ENCODE measurements at regions not wholly inside any gene's neighbourhood (a gene's known extent, or its start where the extent isn't known, plus 50 kb on each side); places are given as distances from the start of the nearest gene placed in this dataset.
"Not testable (repeated sequence)": the region's sequence is repeated elsewhere in the genome, so short reads cannot be mapped to it uniquely, and the experiment has no call there.

GRCh38 chr21:5013455-5014304 is 5507.7 kb upstream of the TPTE start:
- not testable (repeated sequence) for DNase-seq (ENCODE audit: low read depth)

GRCh38 chr21:5015187-5015586 is 5506.2 kb upstream of the TPTE start:
- not testable (repeated sequence) for DNase-seq (ENCODE audit: low read depth)

GRCh38 chr21:5019120-5019519 is 5502.3 kb upstream of the TPTE start:
- DNase-seq (ENCODE audit: low read depth) = not testable (repeated sequence)

GRCh38 chr21:5021815-5022214 is 5499.6 kb upstream of the TPTE start:
- not testable (repeated sequence) for DNase-seq (ENCODE audit: low read depth)

DNA sequence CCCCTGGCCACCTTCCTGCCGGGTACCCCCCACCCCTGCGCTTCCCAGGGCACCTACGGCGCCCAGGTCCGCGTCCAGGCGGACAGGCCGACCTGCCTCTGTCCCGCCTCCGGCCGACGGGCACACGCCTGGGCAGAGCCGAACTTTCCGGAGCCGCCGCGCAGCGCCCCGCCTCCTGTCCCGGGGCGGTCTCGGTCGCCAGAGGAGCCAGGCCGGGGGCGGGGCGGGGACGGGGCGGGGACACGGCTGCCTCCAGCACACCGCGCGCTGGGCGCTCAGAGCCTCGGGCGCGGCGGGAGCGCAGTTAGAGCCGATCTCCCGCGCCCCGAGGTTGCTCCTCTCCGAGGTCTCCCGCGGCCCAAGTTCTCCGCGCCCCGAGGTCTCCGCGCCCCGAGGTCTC is 5499.1 kb upstream of the TPTE start:
- not testable (repeated sequence) for DNase-seq (ENCODE audit: low read depth)

DNA sequence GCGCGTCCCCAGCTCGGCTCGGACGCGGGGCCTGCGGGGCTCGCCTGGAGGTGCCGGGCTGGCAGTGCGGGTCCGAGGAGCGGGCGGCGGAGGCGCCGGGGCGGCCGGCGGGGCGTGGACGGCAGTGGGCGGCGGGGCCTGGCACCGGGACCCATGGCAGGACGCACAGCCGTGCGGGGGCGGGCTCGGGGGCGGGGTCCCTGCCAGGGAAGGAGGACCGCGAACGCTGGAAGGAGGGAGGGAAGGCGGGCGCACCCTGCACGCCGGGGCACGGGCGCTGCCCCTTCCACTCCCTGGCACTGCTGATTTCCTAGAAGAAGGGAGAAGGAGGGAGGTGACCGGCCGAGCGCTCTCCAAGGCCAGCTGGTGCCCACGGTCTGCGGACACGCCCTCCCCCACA is 5498.6 kb upstream of the TPTE start:
- DNase-seq (ENCODE audit: low read depth) = not testable (repeated sequence)

DNA sequence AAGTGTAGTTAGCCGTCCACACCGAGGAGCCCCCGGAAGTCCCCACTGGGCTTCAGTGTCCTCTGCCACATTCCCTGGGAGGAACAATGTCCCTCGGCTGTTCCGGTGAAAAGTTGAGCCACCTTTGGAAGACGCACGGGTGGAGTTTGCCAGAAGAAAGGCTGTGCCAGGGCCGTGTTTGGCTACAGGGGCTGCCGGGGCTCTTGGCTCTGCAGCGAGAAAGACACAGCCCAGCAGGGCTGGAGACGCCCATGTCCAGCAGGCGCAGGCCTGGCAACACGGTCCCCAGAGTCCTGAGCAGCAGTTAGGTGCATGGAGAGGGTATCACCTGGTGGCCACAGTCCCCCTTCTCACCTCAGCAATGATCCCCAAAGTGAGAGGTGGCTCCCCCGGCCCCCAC is 5486.2 kb upstream of the TPTE start:
- DNase-seq (ENCODE audit: low read depth) = not testable (repeated sequence)

- DNase-seq (ENCODE audit: low read depth) = not testable (repeated sequence)
Measured at GRCh38 chr21:5035587-5035986, 5485.8 kb upstream of the TPTE start.

GRCh38 chr21:5037606-5038331 is 5483.6 kb upstream of the TPTE start:
- not testable (repeated sequence) for DNase-seq (ENCODE audit: low read depth)

DNA sequence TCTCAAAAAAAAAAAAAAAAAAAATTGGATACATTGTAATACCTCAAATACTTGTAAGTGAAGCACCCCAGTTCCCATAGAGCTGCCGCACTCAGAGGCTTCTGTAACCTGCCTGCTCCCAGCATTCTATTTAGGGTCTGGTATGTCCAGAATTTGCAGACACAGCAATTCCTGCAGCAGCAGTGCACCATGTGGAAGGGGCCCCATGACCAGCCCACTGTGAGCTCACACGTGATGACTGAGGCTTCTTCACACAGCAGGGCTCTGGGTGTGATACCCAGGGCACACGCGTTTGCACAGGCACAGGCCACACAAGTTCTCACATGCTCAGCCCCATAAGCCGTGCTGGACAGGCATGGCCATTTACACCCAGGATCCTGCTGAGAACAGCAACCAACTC is 5481.5 kb upstream of the TPTE start:
- DNase-seq (ENCODE audit: low read depth) = not testable (repeated sequence)

DNA sequence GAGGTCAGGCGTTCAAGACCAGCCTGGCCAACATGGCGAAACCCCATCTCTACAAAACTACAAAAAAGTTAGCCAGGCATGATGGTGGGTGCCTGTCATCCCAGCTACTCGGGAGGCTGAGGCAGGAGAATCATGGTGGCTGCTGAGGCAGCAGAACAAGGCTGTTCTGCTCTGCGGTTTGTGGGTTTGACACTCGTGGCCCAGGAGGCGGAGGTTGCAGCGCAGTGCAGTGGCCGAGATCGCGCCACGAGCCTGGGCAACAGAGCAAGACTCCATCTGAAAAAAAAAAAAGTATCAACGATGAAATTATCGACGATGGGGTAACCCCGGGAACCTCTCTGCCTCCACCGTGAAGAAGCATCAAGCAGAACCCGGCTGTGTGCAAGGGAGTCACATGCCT is 5478.8 kb upstream of the TPTE start:
- not testable (repeated sequence) for DNase-seq (ENCODE audit: low read depth)

GRCh38 chr21:5044812-5045211 is 5476.6 kb upstream of the TPTE start:
- DNase-seq (ENCODE audit: low read depth) = not testable (repeated sequence)

DNA sequence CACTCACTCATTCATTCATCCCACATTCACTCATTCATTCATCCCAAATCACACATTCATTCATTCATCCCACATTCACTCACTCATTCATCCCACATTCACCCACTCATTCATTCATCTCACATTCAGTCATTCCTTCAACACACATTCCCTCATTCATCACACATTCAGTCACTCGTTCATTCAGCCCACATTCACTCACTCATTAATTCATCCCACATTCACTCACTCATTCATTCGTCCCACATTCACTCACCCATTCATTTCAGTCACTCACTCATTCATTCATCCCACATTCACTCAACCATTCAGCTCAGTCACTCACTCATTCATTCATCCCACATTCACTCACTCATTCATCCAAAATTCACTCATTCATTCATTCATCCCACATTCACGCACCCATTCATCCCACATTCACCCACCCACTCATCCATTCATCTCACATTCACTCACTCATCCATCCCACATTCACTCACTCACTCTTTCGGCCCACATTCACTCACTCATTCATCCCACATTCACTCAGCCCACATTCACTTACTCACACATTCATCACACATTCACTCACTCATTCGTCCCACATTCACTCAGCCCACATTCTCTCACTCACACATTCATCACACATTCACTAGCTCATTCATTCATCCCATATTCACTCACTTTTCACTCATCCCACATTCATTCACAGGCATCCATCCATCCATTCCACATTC is 5469.9 kb upstream of the TPTE start:
- DNase-seq (ENCODE audit: low read depth) = not testable (repeated sequence)

- DNase-seq (ENCODE audit: low read depth) = not testable (repeated sequence)
Measured at GRCh38 chr21:5055027-5055754, 5466.2 kb upstream of the TPTE start.

GRCh38 chr21:5055996-5056962 is 5465.1 kb upstream of the TPTE start:
- not testable (repeated sequence) for DNase-seq (ENCODE audit: low read depth)

- not testable (repeated sequence) for DNase-seq (ENCODE audit: low read depth)
Measured at GRCh38 chr21:5057077-5057476, 5464.3 kb upstream of the TPTE start.

GRCh38 chr21:5060364-5061083 is 5460.9 kb upstream of the TPTE start:
- not testable (repeated sequence) for DNase-seq (ENCODE audit: low read depth)

- not testable (repeated sequence) for DNase-seq (ENCODE audit: low read depth)
Measured at GRCh38 chr21:5064581-5065142, 5456.7 kb upstream of the TPTE start.

All from GM04503 (cell line).